ENCODE measurements at regions not wholly inside any gene's neighbourhood (a gene's known extent, or its start where the extent isn't known, plus 50 kb on each side); places are given as distances from the start of the nearest gene placed in this dataset.

GRCh38 chr12:85393606-85394005 lies 113.6 kb downstream of the ALX1 start:
- H3K4me3 Mint-ChIP-seq (ENCODE audit: low read depth, unreplicated experiment) = no peak overlapping the region
- no peaks in the 10 kb centered on the region for H3K4me1 Mint-ChIP-seq (ENCODE audit: low read depth, unreplicated experiment)
- H3K27me3 Mint-ChIP-seq (ENCODE audit: unreplicated experiment) = no peaks in the 10 kb centered on the region
- no peak for DNase-seq
- no TSS peak for BruUV-seq (replicated peaks)
- no peaks in the 10 kb centered on the region for H3K36me3 Mint-ChIP-seq (ENCODE audit: insufficient read depth, unreplicated experiment)
- TF ChIP-seq CTCF (IDR thresholded peaks at IDR 0.05; ENCODE audit: unreplicated experiment) = no peak
- no peaks in the 10 kb centered on the region for H3K9me3 Mint-ChIP-seq (ENCODE audit: low read depth, unreplicated experiment)
- intact Hi-C loops (cut with micrococcal nuclease; ENCODE audit: unreplicated experiment) = no loop called here
- H3K27ac Mint-ChIP-seq (ENCODE audit: unreplicated experiment) = no peak overlapping the region
- CTCF ChIA-PET = no interaction called here

GRCh38 chr12:85394065-85394464 lies 114.0 kb downstream of the ALX1 start:
- Mint-ChIP-seq H3K27ac (ENCODE audit: unreplicated experiment) (no peak overlapping the region), H3K36me3 (ENCODE audit: insufficient read depth, unreplicated experiment) (no peaks in the 10 kb centered on the region), H3K27me3 (ENCODE audit: unreplicated experiment) (no peaks in the 10 kb centered on the region), H3K4me1 (ENCODE audit: low read depth, unreplicated experiment) (no peaks in the 10 kb centered on the region), H3K4me3 (ENCODE audit: low read depth, unreplicated experiment) (no peak overlapping the region), H3K9me3 (ENCODE audit: low read depth, unreplicated experiment) (no peaks in the 10 kb centered on the region)
- DNase-seq = no peak
- CTCF ChIA-PET = no interaction called here
- intact Hi-C loops (cut with micrococcal nuclease; ENCODE audit: unreplicated experiment) = no loop called here
- no TSS peak for BruUV-seq (replicated peaks)
- TF ChIP-seq CTCF (IDR thresholded peaks at IDR 0.05; ENCODE audit: unreplicated experiment) = no peak

- CTCF ChIA-PET = interaction anchor here (0.6 kb wide), 1 partner anchor 278 kb away, joined by 3 read pairs; no protein-coding TSS in a partner anchor
- intact Hi-C loops (cut with micrococcal nuclease; ENCODE audit: unreplicated experiment) = loop anchor here (5.0 kb wide), 1 partner anchor 238 kb away; no protein-coding TSS in a partner anchor
- no peaks in the 10 kb centered on the region for H3K36me3 Mint-ChIP-seq (ENCODE audit: insufficient read depth, unreplicated experiment)
- no peaks in the 10 kb centered on the region for H3K9me3 Mint-ChIP-seq (ENCODE audit: low read depth, unreplicated experiment)
- no peaks in the 10 kb centered on the region for H3K4me1 Mint-ChIP-seq (ENCODE audit: low read depth, unreplicated experiment)
- DNase-seq = no peak
- H3K27ac Mint-ChIP-seq (ENCODE audit: unreplicated experiment) = no peak overlapping the region
- no peak overlapping the region for H3K4me3 Mint-ChIP-seq (ENCODE audit: low read depth, unreplicated experiment)
- BruUV-seq (replicated peaks) = no TSS peak
- H3K27me3 Mint-ChIP-seq (ENCODE audit: unreplicated experiment) = no peaks in the 10 kb centered on the region
- no peak for TF ChIP-seq CTCF (IDR thresholded peaks at IDR 0.05; ENCODE audit: unreplicated experiment)
Observed at GRCh38 chr12:85394809-85395208, 114.8 kb downstream of the ALX1 start.

GRCh38 chr12:85405262-85405661 lies 125.2 kb downstream of the ALX1 start:
- no peaks in the 10 kb centered on the region for H3K27me3 Mint-ChIP-seq (ENCODE audit: unreplicated experiment)
- TF ChIP-seq CTCF (IDR thresholded peaks at IDR 0.05; ENCODE audit: unreplicated experiment) = no peak
- BruUV-seq (replicated peaks) = no TSS peak
- H3K4me3 Mint-ChIP-seq (ENCODE audit: low read depth, unreplicated experiment) = no peak overlapping the region
- DNase-seq = no peak
- H3K27ac Mint-ChIP-seq (ENCODE audit: unreplicated experiment) = no peak overlapping the region
- no peaks in the 10 kb centered on the region for H3K9me3 Mint-ChIP-seq (ENCODE audit: low read depth, unreplicated experiment)
- intact Hi-C loops (cut with micrococcal nuclease; ENCODE audit: unreplicated experiment) = no loop called here
- CTCF ChIA-PET = no interaction called here
- no peaks in the 10 kb centered on the region for H3K36me3 Mint-ChIP-seq (ENCODE audit: insufficient read depth, unreplicated experiment)
- H3K4me1 Mint-ChIP-seq (ENCODE audit: low read depth, unreplicated experiment) = no peaks in the 10 kb centered on the region

Measured in Calu3 (cell line).